ENCODE measurements at regions not wholly inside any gene's neighbourhood (a gene's known extent, or its start where the extent isn't known, plus 50 kb on each side); places are given as distances from the start of the nearest gene placed in this dataset.

DNA sequence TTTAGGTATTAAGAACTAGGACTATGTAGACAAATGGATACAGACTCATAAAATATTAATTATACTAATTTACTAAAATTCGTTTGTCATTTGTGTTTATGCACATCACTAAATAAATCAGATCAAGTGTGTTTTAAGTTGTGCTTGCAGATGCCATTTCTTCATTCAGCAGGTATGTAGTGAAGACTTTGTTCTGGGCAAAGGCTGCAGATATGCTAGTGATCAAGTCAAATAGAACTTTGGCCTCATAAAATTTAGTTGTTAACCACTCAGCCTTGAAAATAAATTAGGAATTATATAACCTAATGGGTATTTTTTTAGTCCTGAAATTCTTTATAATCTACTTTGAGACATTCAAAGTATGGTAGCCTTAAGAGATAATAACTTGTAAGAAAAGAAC lies 80.4 kb upstream of the TRPC4 start:
- TF ChIP-seq, protein P1, sequence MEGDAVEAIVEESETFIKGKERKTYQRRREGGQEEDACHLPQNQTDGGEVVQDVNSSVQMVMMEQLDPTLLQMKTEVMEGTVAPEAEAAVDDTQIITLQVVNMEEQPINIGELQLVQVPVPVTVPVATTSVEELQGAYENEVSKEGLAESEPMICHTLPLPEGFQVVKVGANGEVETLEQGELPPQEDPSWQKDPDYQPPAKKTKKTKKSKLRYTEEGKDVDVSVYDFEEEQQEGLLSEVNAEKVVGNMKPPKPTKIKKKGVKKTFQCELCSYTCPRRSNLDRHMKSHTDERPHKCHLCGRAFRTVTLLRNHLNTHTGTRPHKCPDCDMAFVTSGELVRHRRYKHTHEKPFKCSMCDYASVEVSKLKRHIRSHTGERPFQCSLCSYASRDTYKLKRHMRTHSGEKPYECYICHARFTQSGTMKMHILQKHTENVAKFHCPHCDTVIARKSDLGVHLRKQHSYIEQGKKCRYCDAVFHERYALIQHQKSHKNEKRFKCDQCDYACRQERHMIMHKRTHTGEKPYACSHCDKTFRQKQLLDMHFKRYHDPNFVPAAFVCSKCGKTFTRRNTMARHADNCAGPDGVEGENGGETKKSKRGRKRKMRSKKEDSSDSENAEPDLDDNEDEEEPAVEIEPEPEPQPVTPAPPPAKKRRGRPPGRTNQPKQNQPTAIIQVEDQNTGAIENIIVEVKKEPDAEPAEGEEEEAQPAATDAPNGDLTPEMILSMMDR (IDR thresholded peaks at IDR 0.05; ENCODE audit: insufficient read depth, low read depth, low read length, missing control alignments) = no peak
- DNase-seq (ENCODE audit: low read depth) = no peak
- H3K4me3 ChIP-seq (ENCODE audit: low read depth, low read length) = no peak overlapping the region

DNA sequence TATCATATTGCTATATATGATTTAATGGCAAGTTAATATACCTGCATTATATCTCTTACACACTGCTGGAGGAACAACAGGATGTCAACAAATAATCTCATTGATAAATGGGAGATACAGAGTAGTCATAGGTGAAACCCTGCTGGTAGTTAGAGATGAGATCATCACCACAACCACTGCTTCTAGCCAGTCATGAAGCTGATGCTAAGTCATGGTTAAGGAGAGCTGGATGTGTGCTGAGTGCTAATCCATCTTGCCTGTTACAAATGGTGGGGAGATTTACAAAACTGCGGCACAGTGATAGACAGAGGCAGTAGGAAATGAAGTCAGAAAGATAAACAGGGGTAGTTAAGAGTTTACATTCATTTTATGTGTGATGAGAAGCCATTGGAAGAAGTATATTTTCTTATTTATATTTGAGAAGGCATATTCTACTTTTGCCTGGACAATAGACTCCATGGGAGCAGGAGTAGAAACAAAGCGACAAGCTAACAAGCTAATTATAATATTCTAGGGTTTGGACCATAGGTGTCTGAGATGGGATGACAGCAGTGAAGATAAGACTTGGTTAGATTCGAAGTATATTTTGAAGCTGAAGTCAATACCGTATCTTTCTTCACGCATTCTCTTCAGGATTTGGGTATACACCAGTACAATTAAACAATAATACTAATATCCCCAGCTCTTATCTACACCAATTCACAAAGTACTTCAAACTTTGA lies 78.0 kb upstream of the TRPC4 start:
- H3K4me3 ChIP-seq (ENCODE audit: low read depth, low read length) = no peak overlapping the region
- DNase-seq (ENCODE audit: low read depth) = no peak
- TF ChIP-seq, protein P1 (IDR thresholded peaks at IDR 0.05; ENCODE audit: insufficient read depth, low read depth, low read length, missing control alignments) = no peak

DNA sequence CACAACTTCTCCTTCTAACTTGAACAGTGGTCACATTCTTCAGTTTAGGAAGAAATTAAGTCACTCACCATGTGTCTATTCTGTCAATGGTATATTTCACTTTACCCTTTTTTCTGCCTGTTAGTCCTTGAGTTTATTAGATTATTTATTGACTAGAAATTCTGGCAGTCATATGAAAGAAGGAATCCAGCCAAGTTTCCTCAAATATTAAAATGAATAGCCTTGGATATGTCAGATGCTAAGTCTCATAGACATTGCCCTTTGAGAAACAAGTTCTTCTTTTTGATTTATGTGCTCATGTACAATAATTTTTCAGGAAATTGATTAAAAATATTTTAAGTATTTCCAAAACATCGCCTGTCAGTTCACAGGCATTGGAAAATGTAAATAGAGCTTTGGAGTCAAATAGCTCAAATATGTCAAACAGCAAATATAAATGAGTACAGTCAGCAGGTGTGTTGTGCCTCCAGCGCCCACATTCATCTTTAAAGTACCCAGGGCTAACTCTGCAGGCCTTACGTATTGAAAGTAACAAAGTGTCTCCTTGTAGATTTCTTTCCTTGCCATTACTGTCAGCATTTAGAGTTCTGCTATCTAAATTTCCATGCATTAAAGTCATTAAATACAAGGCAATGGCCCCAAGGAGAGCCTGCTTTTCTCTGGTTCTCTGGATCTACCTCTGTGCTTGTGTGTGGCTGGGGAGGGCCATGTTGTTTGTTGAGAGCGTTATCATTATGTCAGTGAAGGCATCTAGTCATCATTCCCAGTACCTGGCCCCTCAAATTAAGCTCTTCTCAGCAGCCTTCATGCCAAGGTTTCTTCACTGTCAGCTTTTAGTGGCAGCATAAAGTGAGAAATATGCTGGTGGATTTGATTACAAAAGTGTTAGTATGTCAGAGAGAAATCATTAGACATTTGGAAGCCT lies 76.3 kb upstream of the TRPC4 start:
- H3K4me3 ChIP-seq (ENCODE audit: low read depth, low read length) = no peak overlapping the region
- DNase-seq (ENCODE audit: low read depth) = no peak
- TF ChIP-seq, protein P1 (IDR thresholded peaks at IDR 0.05; ENCODE audit: insufficient read depth, low read depth, low read length, missing control alignments) = no peak

DNA sequence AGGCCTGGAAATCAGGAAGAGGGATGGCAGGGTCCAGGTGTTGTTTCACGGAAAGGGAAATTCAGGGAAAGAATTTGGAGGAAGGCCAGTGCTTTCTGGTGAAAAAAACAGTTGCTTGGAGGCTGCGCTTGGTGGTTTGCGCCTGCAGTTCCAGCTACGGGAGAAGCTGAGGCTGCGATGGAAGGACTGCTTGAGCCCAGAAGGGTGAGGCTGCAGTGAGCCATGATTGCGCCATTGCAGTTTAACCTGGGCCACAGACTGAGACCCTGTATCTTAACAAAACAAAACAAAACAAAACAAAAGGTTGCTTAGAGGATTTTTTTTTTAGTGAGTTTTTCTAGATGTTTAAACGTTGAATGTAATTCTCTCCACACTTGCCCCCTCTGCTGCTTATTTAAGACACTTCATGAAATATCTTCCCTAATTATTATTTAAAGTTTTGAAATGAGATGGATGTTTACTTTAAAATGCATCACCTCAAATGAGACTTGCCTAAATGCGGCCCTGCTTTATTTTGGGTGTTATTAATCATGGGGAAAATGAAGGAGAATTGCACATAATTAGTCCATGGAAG lies 75.4 kb upstream of the TRPC4 start:
- no peak overlapping the region for H3K4me3 ChIP-seq (ENCODE audit: low read depth, low read length)
- no peak for DNase-seq (ENCODE audit: low read depth)
- TF ChIP-seq, protein P1 (IDR thresholded peaks at IDR 0.05; ENCODE audit: insufficient read depth, low read depth, low read length, missing control alignments) = no peak

DNA sequence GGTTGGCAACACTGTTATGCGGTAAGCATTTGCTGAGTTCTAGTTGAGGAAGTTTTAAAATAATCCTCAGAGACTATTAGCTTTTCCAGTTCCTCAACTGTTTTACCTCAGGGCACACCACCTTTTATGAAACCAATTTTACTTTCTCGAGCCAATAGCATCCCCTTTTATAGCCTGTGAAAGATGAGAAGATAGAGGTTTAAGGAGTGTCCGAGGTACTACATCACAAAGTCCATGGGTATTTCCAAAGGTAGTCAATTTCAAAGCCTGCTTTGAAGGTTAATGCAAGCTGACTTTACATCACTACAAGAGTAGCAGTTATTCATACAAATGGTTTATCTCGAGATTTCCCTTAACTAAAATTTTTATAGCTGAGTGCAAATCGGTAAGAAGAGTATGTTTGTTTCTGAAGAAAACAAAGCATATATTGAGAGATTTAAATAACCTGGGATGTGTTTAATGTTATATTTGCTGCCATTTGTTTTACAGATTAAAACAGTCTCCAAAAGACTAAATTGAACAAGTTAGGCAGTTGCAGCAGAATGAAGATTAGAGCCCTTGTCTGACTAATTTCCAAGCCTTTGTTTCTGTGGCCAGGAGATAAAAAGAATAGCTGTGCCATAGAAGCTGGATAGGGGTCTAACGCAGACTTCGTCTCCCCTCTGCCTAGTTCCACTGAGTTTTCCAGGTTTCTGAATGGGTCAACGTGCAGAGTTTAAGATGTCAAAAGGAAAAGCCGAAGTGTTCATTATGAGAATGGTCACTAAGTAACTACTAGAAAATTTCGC lies 74.7 kb upstream of the TRPC4 start:
- TF ChIP-seq, protein P1 (IDR thresholded peaks at IDR 0.05; ENCODE audit: insufficient read depth, low read depth, low read length, missing control alignments) = no peak
- H3K4me3 ChIP-seq (ENCODE audit: low read depth, low read length) = no peak overlapping the region
- no peak for DNase-seq (ENCODE audit: low read depth)

DNA sequence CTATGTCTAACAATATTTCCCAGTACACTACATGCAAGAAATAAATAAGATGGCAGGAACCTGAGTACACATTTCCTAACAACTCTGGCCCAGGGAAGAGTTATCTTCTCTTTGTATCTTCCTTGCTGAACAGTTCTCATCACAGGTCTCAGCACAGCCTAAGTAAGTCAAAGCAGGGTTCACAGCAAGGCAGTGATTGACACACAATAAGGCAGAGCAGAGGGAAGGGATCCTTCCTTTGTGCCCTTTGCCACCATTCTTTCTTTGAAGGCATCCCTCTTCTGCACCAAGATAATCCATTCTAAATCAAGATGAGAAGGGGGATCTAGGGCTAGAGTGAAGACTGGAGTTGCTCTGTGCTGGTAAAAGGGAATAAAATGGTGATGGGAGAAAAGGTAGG lies 73.4 kb upstream of the TRPC4 start:
- DNase-seq (ENCODE audit: low read depth) = no peak
- H3K4me3 ChIP-seq (ENCODE audit: low read depth, low read length) = no peak overlapping the region
- TF ChIP-seq, protein P1 (IDR thresholded peaks at IDR 0.05; ENCODE audit: insufficient read depth, low read depth, low read length, missing control alignments) = no peak

Data from GM12865 (cell line).